ENCODE measurements at regions not wholly inside any gene's neighbourhood (a gene's known extent, or its start where the extent isn't known, plus 50 kb on each side); places are given as distances from the start of the nearest gene placed in this dataset.
"Not testable (repeated sequence)": the region's sequence is repeated elsewhere in the genome, so short reads cannot be mapped to it uniquely, and the experiment has no call there.

GRCh38 chr18:14969500-14969899 is 221.5 kb downstream of the ANKRD30B start:
- TF ChIP-seq, protein P1, sequence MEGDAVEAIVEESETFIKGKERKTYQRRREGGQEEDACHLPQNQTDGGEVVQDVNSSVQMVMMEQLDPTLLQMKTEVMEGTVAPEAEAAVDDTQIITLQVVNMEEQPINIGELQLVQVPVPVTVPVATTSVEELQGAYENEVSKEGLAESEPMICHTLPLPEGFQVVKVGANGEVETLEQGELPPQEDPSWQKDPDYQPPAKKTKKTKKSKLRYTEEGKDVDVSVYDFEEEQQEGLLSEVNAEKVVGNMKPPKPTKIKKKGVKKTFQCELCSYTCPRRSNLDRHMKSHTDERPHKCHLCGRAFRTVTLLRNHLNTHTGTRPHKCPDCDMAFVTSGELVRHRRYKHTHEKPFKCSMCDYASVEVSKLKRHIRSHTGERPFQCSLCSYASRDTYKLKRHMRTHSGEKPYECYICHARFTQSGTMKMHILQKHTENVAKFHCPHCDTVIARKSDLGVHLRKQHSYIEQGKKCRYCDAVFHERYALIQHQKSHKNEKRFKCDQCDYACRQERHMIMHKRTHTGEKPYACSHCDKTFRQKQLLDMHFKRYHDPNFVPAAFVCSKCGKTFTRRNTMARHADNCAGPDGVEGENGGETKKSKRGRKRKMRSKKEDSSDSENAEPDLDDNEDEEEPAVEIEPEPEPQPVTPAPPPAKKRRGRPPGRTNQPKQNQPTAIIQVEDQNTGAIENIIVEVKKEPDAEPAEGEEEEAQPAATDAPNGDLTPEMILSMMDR (IDR thresholded peaks at IDR 0.05): no peak
- Histone ChIP-seq H3K36me3 (ENCODE audit: low read depth) (no peaks in the 10 kb centered on the region), H3K9me3 (no peaks in the 10 kb centered on the region), H3K4me1 (ENCODE audit: low read depth) (no peaks in the 10 kb centered on the region), H3K4me3 (no peak overlapping the region)
- intact Hi-C loops (cut with DNase I, micrococcal nuclease): no loop called here
- no peak for DNase-seq
- ATAC-seq: no peak

- ATAC-seq: no peak
- H3K4me3 ChIP-seq: no peak overlapping the region
- no peaks in the 10 kb centered on the region for H3K4me1 ChIP-seq (ENCODE audit: low read depth)
- H3K9me3 ChIP-seq: no peaks in the 10 kb centered on the region
- no peak for DNase-seq
- TF ChIP-seq, protein P1 (IDR thresholded peaks at IDR 0.05): no peak
- H3K36me3 ChIP-seq (ENCODE audit: low read depth): no peaks in the 10 kb centered on the region
- intact Hi-C loops (cut with DNase I, micrococcal nuclease): no loop called here
Measured at GRCh38 chr18:14970027-14970426, 222.1 kb downstream of the ANKRD30B start.

GRCh38 chr18:14971461-14972185 is 223.7 kb downstream of the ANKRD30B start:
- H3K9me3 ChIP-seq: no peaks in the 10 kb centered on the region
- TF ChIP-seq, protein P1 (IDR thresholded peaks at IDR 0.05): no peak
- no peaks in the 10 kb centered on the region for H3K36me3 ChIP-seq (ENCODE audit: low read depth)
- no peaks in the 10 kb centered on the region for H3K4me1 ChIP-seq (ENCODE audit: low read depth)
- DNase-seq (no peak), ATAC-seq (no peak)
- H3K4me3 ChIP-seq: no peak overlapping the region
- intact Hi-C loops (cut with DNase I, micrococcal nuclease): no loop called here

- DNase-seq; ATAC-seq; intact Hi-C loops (cut with DNase I, micrococcal nuclease); H3K4me1 ChIP-seq (ENCODE audit: low read depth); H3K4me3 ChIP-seq; H3K36me3 ChIP-seq (ENCODE audit: low read depth); H3K9me3 ChIP-seq: not testable (repeated sequence)
Measured at GRCh38 chr18:14973421-14973820, 225.4 kb downstream of the ANKRD30B start.

GRCh38 chr18:14974088-14974487 is 226.1 kb downstream of the ANKRD30B start:
- Histone ChIP-seq H3K4me3 (no peak overlapping the region), H3K36me3 (ENCODE audit: low read depth) (no peaks in the 10 kb centered on the region), H3K9me3 (no peaks in the 10 kb centered on the region), H3K4me1 (ENCODE audit: low read depth) (no peaks in the 10 kb centered on the region)
- intact Hi-C loops (cut with DNase I, micrococcal nuclease): no loop called here
- no peak for DNase-seq
- TF ChIP-seq, protein P1 (IDR thresholded peaks at IDR 0.05): no peak
- ATAC-seq: no peak

DNA sequence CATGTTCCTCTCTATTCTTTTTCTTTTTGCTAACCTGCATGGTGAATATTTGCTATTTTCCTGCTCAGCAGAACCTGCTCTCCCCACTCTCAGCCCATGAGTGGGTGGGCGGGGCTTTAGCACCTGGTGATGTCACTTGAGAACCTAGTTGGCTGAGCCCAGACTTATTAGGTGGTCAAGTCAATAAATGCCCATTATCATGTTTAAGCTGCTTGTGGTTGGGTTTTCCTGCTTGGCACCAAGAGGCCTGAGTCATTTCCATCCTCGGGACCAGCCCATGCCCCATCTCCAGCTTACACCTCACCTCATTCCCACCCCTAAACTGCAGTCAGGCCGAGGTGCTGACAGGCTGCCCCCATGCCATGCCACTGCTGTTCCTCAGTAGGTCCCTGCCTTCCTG is 226.6 kb downstream of the ANKRD30B start:
- Histone ChIP-seq H3K4me3 (no peak overlapping the region), H3K36me3 (ENCODE audit: low read depth) (no peaks in the 10 kb centered on the region), H3K4me1 (ENCODE audit: low read depth) (no peaks in the 10 kb centered on the region), H3K9me3 (no peaks in the 10 kb centered on the region)
- ATAC-seq (no peak), DNase-seq (no peak)
- TF ChIP-seq, protein P1 (IDR thresholded peaks at IDR 0.05): no peak
- intact Hi-C loops (cut with DNase I, micrococcal nuclease): no loop called here

Data from mucosa of descending colon (tissue), 3 donors.